ENCODE measurements at regions not wholly inside any gene's neighbourhood (a gene's known extent, or its start where the extent isn't known, plus 50 kb on each side); places are given as distances from the start of the nearest gene placed in this dataset.

- DNase-seq (ENCODE audit: low spot score): no peak
- POLR2A ChIA-PET (ENCODE audit: low non-redundant PET): no interaction called here
- CTCF ChIA-PET: no interaction called here
- no peak overlapping the region for H3K27ac ChIP-seq
- no peak for TF ChIP-seq CTCF (conservative IDR thresholded peaks at IDR 0.05; ENCODE audit: low read depth)
Observed at GRCh38 chr3:162842549-162843216, 1346.1 kb downstream of the OTOL1 start.

- CTCF ChIA-PET: no interaction called here
- POLR2A ChIA-PET (ENCODE audit: low non-redundant PET): no interaction called here
- no peak for TF ChIP-seq CTCF (conservative IDR thresholded peaks at IDR 0.05; ENCODE audit: low read depth)
- no peak for DNase-seq (ENCODE audit: low spot score)
- H3K27ac ChIP-seq: no peak overlapping the region
Observed at GRCh38 chr3:162845918-162846317, 1349.3 kb downstream of the OTOL1 start.

- ChIA-PET CTCF (no interaction called here), POLR2A (ENCODE audit: low non-redundant PET) (no interaction called here)
- no peak for DNase-seq (ENCODE audit: low spot score)
- H3K27ac ChIP-seq: no peak overlapping the region
- TF ChIP-seq CTCF (conservative IDR thresholded peaks at IDR 0.05; ENCODE audit: low read depth): no peak; the same call in 1 of the 2 replicates
Observed at GRCh38 chr3:162847511-162847910, 1350.9 kb downstream of the OTOL1 start.

- POLR2A ChIA-PET (ENCODE audit: low non-redundant PET): no interaction called here
- CTCF ChIA-PET: no interaction called here
- DNase-seq (ENCODE audit: low spot score): no peak
- no peak overlapping the region for H3K27ac ChIP-seq
- TF ChIP-seq CTCF (conservative IDR thresholded peaks at IDR 0.05; ENCODE audit: low read depth): no peak
Observed at GRCh38 chr3:162863579-162863978, 1367.0 kb downstream of the OTOL1 start.

- DNase-seq (ENCODE audit: low spot score): no peak
- TF ChIP-seq CTCF (conservative IDR thresholded peaks at IDR 0.05; ENCODE audit: low read depth): no peak
Observed at GRCh38 chr3:162865466-162865865, 1368.9 kb downstream of the OTOL1 start.

GRCh38 chr3:162879021-162879562 is 1382.5 kb downstream of the OTOL1 start:
- no peak for DNase-seq (ENCODE audit: low spot score)
- ChIA-PET CTCF (no interaction called here), POLR2A (ENCODE audit: low non-redundant PET) (no interaction called here)
- no peak for TF ChIP-seq CTCF (conservative IDR thresholded peaks at IDR 0.05; ENCODE audit: low read depth)
- H3K27ac ChIP-seq: no peak overlapping the region

More at GRCh38 chr3:162865466-162865865, 1368.9 kb downstream of the OTOL1 start:
- CTCF ChIA-PET: no interaction called here
- POLR2A ChIA-PET (ENCODE audit: low non-redundant PET): no interaction called here
- H3K27ac ChIP-seq: no peak overlapping the region

Data from RWPE1 (cell line).